OCI-LY1 (cell line): ENCODE measurements at regions not wholly inside any gene's neighbourhood (a gene's known extent, or its start where the extent isn't known, plus 50 kb on each side); places are given as distances from the start of the nearest gene placed in this dataset.

Source experiments
- CTCF ChIP-seq: fragments of 200-600 bp; sonication (generic), shearing (Covaris generic); IDR thresholded peaks from 2 replicates; pipeline ENCODE4 v1.5.1; 2017; ENCODE audit warnings: mild to moderate bottlenecking, antibody characterized with exemption, low read length, moderate library complexity, mixed read lengths
- EZH2 ChIP-seq: fragments of 200-600 bp; sonication (generic), shearing (Covaris generic); IDR thresholded peaks from 2 replicates; pipeline ENCODE4 v1.8.0; 2017; ENCODE audit warnings: borderline replicate concordance, mixed run types, mild to moderate bottlenecking, antibody characterized with exemption, low read length, moderate library complexity, mixed read lengths

- TF ChIP-seq CTCF (no peak), EZH2 (no peak)
These were observed 439.9 kb upstream of the CHD1 start for GRCh38 chr5:99368726-99369125.
